ENCODE measurements at regions not wholly inside any gene's neighbourhood (a gene's known extent, or its start where the extent isn't known, plus 50 kb on each side); places are given as distances from the start of the nearest gene placed in this dataset.

GRCh38 chr4:123976285-123976684, 579.7 kb downstream of the SPRY1 start:
- TF ChIP-seq POLR2A (IDR thresholded peaks at IDR 0.05) (no peak), CTCF (IDR thresholded peaks at IDR 0.05) (no peak), EP300 (IDR thresholded peaks at IDR 0.05) (no peak)
